Thyroid gland (tissue), 4 donors: ENCODE measurements at regions not wholly inside any gene's neighbourhood (a gene's known extent, or its start where the extent isn't known, plus 50 kb on each side); places are given as distances from the start of the nearest gene placed in this dataset.

Source experiments
- CTCF ChIP-seq, 6 experiments: fragments of 200-600 bp in 3 of 6; fragments of 450-650 bp in 3 of 6; sonication (generic) in 3 of 6; IDR thresholded peaks; one replicate each; pipeline ENCODE4 v1.5.1; 2016 to 2019; ENCODE audit warnings: antibody characterized with exemption in 6 of 6, mild to moderate bottlenecking in 2 of 6, inconsistent platforms in 1 of 6, moderate library complexity in 1 of 6
- POLR2A ChIP-seq, 2 donors: fragments of 450-650 bp; IDR thresholded peaks; one replicate each; pipeline ENCODE4 v1.6.1; 2017; ENCODE audit warnings: antibody characterized with exemption in 2 of 2, mild to moderate bottlenecking in 2 of 2, moderate library complexity in 1 of 2

- TF ChIP-seq POLR2A (IDR thresholded peaks at IDR 0.05), result no peak
- TF ChIP-seq CTCF (IDR thresholded peaks at IDR 0.05), result peak in 2 of 6 experiments; percentile 43 to 51
Observed at GRCh38 chrY:12621454-12622081, 79.5 kb upstream of the USP9Y start.
